GM18520 (cell line): ENCODE measurements at regions not wholly inside any gene's neighbourhood (a gene's known extent, or its start where the extent isn't known, plus 50 kb on each side); places are given as distances from the start of the nearest gene placed in this dataset.
"Not testable (repeated sequence)": the region's sequence is repeated elsewhere in the genome, so short reads cannot be mapped to it uniquely, and the experiment has no call there.

Source experiments
- ATAC-seq: cut with Tn5 transposase; IDR thresholded peaks from one replicate; pipeline ENCODE4 v1.9.1; 2021; ENCODE audit not compliant: unreplicated experiment

- not testable (repeated sequence) for ATAC-seq
Observed at GRCh38 chr6:92952111-92952510, 467.2 kb downstream of the EPHA7 start.

DNA sequence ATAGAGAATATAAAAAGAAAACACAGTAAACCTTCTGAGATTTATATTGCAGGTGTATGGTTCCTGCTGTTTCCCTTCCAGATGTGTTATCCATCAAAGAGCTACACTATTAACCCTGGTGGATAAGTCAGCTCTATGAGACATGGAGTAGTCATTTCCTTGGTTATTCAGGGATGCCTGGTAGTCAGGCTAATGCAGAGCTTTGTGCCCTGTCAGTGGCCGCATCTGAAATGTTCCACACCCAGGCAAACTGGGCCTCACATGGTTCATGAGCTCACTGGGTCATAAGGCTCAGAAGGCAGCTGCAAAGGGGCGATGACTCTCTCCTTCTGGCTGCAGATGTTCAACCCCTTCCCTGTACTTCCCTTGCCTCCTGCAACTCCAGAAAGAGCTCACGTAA is 473.6 kb downstream of the EPHA7 start:
- ATAC-seq: no peak

DNA sequence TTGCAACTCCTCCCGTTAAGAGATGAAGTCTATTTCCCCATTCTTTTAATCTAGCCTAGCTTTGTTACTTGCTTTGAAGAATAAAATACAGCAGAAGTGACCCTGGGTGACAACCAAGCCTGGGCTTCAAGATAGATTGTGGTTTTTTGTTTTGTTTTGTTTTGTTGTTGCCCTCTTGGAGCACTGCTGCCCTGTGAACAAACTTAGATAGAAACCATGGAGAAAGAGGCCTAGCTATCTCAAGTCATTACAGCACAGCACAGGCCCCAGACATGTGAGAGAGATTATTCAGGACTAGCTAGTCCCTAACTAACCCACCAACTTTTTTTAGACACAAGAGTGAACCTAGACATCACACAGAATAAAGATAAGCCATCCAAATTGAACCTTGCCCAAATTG is 475.2 kb downstream of the EPHA7 start:
- ATAC-seq: no peak

GRCh38 chr6:92942549-92942948 is 476.8 kb downstream of the EPHA7 start:
- ATAC-seq: no peak

- ATAC-seq: no peak
Observed at GRCh38 chr6:92934625-92935024, 484.7 kb downstream of the EPHA7 start.

GRCh38 chr6:92930171-92930570 is 489.2 kb downstream of the EPHA7 start:
- ATAC-seq: no peak

DNA sequence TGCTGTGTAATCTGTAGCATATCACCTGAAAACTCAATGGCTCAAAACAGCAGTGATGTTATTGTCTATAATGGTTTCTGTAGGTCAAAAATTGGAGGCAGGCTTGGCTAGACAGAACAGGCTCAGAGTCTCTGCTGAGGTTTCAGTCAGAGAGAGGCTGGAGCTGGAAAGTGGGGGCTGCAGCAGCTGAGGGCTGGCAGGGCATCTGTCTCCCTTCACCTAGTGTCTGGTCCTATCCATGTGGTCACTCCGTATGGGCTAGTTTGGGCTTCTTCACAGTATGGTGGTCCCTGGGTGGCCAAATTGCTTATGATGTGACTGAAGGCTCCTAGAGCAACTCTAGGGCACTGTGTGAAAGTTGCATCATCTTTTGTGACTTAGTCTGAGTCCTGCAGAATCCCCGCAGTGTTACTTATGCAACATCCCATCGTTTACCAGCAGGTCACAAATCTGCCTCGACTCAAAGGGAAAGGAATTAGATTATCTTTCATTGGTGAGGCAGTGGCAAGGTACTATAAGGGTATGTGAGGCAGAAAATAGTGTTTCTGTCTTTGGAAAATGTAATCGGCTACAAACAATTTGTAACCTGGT is 497.0 kb downstream of the EPHA7 start:
- ATAC-seq: no peak

- no peak for ATAC-seq
Observed at GRCh38 chr6:92915466-92915865, 503.9 kb downstream of the EPHA7 start.

DNA sequence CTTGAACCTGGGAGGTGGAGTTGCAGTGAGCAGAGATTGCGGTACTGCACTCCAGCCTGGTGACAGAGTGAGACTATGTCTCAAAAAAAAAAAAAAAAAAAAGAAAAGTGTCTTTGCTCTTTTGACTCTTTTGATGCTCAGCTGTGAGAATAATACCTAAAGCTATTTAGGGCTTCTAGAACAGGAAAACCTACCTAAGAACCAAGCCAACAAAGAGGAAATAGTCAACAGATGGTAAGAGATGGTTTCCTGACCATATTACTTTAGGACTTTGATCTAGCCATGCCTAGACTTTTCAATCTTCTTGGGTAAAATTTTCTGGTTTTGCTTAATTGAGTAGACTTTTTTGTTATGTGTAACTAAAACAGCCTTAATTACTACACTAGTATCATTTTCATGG is 508.1 kb downstream of the EPHA7 start:
- no peak for ATAC-seq

- ATAC-seq: no peak
Observed at GRCh38 chr6:92910646-92911045, 508.7 kb downstream of the EPHA7 start.

DNA sequence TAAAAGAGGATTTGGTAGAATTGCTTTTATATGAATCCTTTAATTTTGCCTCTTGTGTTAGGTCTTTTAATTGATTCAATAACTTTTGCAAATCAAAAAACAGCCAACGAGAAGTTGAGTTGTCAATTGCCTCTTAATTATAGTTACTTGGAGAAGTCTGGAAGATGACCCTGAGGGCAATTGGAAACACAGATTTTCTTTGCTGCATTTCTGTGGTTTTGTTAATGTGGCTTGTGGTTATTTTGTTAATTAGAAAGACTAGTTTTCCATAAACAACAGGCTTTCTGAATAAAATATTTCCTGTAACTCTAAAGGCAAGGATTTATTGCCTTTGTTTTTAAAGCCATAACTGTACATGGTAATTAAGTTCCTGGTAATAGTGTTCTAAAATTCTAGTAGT is 513.0 kb downstream of the EPHA7 start:
- ATAC-seq: no peak

DNA sequence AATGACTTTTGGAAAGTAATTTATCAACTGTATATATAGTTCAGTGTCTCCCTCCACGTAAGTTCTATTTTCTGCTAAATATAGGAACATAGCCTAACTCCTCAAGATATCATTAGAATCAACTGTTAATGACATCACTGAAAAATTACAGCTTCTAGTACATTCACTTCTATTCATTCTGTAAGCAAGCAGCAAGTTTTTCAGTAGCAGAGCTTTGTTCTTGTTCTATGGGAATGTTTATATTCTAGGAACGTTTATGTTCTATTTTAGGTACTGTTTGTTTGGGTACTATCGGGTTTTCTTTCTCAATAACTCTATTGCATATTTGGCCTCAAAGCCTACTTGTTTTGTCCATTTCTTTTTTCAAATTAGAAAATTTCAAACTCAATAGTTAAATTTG is 525.6 kb downstream of the EPHA7 start:
- ATAC-seq: no peak

GRCh38 chr6:92892626-92893170 is 526.7 kb downstream of the EPHA7 start:
- ATAC-seq: no peak

DNA sequence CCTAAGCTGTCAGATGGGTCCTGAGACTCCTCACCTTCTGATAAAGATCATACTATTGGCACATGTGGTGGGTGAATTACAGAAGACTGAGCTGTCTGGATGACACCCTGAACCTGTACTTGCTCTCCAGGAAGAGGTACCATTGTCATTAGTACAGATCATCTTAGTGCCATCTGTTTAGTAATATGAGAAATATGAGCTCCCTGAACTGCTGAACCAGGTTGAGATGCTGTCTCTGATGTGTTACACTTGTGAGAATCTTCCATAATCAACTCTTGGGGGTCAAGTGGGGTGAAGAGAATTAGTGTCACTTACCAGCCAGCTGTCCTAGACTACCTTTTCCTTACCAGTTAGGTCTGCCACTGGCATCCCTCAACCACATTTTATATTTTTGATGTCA is 531.0 kb downstream of the EPHA7 start:
- no peak for ATAC-seq

DNA sequence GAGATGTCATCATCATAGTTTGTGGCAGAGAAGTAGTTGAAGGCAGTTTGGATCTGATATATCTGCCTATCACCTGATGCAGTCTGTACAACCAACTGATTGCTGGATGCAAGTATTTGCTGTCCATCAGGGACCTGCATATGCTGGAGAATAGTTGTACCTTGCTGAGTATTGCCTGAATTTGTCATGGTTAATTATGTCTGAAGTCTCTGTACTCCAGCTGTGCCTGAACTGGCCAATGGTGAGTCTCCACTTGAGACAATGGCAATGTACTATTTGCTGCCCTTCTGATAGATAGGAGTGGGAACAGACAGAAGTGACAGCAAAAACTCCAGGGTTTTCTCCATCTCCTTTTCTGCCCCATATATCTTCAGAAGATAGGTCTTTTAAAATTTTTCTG is 531.5 kb downstream of the EPHA7 start:
- no peak for ATAC-seq

DNA sequence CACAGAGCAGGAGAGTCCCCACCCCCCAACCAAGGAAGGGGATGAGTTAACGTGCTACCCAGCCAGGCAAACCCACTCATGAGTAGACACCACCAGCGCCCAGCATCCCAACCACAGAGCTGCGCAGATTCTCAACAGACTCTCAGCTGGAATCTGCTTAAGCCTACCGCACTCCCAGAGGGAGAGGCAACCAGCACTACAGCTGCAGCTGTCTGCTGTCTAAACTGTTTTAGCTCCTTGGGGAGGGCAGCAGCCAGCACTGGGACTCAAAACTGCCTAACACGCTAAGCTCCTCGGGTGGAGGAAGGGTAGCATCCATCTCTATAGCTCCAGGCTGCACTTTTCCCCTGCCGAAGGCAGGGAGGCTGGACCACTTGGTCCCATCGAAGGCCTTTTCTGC is 539.8 kb downstream of the EPHA7 start:
- no peak for ATAC-seq

DNA sequence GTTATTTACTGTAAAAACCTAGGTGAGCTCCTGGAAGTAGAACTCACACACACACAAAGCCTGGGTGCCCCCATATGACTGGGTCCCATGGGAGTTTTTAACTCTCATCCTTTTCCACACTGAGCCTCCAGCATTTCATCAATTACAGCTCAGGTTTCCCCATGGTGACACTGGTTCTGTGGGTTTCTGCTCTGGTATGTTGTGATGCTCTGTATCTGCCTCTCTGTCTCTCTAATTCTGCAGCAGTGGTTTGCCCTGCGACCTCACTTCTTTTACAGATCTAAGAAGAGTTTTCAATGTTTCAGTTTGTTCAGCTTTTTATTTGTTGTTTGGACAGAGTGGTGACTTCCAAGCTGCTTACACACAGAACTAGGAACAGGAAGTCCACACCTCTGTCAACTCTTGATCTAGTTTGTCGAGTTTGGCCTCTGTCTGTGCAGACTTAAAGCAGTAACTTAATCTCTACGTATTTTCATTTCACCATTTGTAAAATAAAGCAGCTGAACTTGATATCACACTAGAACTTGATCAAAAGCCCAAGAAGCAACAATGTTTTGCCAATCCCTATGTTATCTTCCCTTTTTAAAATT is 554.3 kb downstream of the EPHA7 start:
- no peak for ATAC-seq

GRCh38 chr6:92849636-92850035 is 569.7 kb downstream of the EPHA7 start:
- ATAC-seq: no peak

- no peak for ATAC-seq
Observed at GRCh38 chr6:92848901-92849300, 570.5 kb downstream of the EPHA7 start.

- ATAC-seq: no peak
Observed at GRCh38 chr6:92848459-92848858, 570.9 kb downstream of the EPHA7 start.

- no peak for ATAC-seq
Observed at GRCh38 chr6:92847988-92848387, 571.4 kb downstream of the EPHA7 start.

DNA sequence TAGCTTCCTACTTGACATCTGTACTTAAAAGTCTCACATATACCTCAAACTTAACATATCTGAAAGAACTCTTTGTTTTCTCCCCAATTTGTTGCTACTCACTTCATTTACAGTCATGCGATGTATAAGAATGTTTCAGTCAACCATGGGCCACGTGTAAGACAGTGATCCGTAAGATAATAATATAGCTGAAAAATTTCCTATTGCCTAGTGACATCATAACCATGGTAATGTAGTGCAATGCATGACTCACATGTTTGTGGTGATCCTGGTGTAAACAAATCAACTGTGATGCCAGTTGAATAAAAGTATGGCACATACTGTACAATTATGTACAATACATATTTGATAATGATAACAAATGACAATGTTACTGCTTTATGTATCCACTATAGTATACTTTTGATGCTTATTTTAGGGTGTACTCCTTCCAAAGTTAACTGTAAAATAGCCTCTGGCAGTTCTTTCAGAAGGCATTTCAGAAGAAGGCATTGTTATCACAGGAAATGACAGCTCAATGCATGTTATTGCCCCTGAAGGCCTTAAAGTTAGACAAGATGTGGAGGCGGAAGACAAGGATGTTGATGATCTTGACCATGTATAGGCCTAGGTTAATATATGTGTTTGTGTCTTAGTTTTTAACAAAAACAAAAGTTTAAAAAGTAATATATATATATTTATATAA is 579.0 kb downstream of the EPHA7 start:
- no peak for ATAC-seq
